IMR-90 (cell line): ENCODE measurements at regions not wholly inside any gene's neighbourhood (a gene's known extent, or its start where the extent isn't known, plus 50 kb on each side); places are given as distances from the start of the nearest gene placed in this dataset.

ENCODE experiments used
- BHLHE40 ChIP-seq: fragments of 150-350 bp; IDR thresholded peaks from 2 replicates; pipeline ENCODE4 v1.6.1; 2016; ENCODE audit warnings: mild to moderate bottlenecking, low read depth, low read length
- CTCF ChIP-seq: conservative IDR thresholded peaks from 2 replicates; pipeline ENCODE4 v1.5.1; 2012; ENCODE audit warnings: mild to moderate bottlenecking, low read depth, low read length, improper control_type of control experiment
- FOS ChIP-seq: fragments of 150-350 bp; IDR thresholded peaks from 2 replicates; pipeline ENCODE4 v1.6.1; 2016; ENCODE audit warnings: low read depth, low read length
- MAFK ChIP-seq: IDR thresholded peaks from 2 replicates; pipeline ENCODE4 v1.6.1; 2012; ENCODE audit warnings: low read depth, low read length, improper control_type of control experiment
- POLR2A ChIP-seq: IDR thresholded peaks from 2 replicates; pipeline ENCODE4 v1.6.1; 2012; ENCODE audit warnings: mild to moderate bottlenecking, low read depth, low read length
- SMC3 ChIP-seq: fragments of 150-350 bp; IDR thresholded peaks from 2 replicates; pipeline ENCODE4 v1.6.1; 2016; ENCODE audit warnings: low read depth, mild to moderate bottlenecking, antibody characterized with exemption, low read length, moderate library complexity

GRCh38 chr12:61857968-61858367, 402.2 kb upstream of the USP15 start:
- TF ChIP-seq CTCF, result no peak
- TF ChIP-seq MAFK, result no peak
- no peak for TF ChIP-seq BHLHE40
- no peak for TF ChIP-seq POLR2A
- no peak for TF ChIP-seq SMC3
- TF ChIP-seq FOS, result no peak
